Posterior vena cava (tissue), 2 donors: ENCODE measurements at regions not wholly inside any gene's neighbourhood (a gene's known extent, or its start where the extent isn't known, plus 50 kb on each side); places are given as distances from the start of the nearest gene placed in this dataset.
"Not testable (repeated sequence)": the region's sequence is repeated elsewhere in the genome, so short reads cannot be mapped to it uniquely, and the experiment has no call there.

Experiments
- DNase-seq: peaks from one replicate; pipeline ENCODE4 v3.0.0-alpha.2; 2020; ENCODE audit warnings: low spot score
- intact Hi-C, 2 donors: fragments of 100-400 bp; cut with DNase I; formaldehyde crosslinking; loops; one replicate each; pipeline versions ENCODE4 v1.14.1 to v1.14.2; 2022 to 2023
- donor health status: DM: yes; HTN: yes; CAD: no.
- donor health status: DM: yes; HTN: yes; CAD: no.

DNA sequence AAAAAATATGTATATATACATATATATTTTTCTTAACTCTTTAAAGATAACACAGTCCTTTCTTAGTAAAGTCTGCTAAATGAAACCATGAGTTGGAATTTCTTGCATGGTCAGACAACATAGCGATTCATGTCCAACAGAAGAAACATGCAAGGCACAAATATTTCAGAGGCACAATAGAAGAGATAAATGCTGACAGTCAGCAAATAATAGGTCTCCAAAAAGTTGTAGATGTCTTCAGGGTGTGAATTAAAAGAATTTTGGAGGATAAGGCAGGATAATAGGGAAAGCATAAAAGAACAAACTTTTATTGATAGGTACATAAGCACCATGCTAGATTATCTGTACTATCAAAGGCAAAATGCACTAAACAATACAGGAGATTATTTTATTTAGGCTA lies 800.2 kb downstream of the PLCL1 start:
- intact Hi-C loops: no loop called here

DNA sequence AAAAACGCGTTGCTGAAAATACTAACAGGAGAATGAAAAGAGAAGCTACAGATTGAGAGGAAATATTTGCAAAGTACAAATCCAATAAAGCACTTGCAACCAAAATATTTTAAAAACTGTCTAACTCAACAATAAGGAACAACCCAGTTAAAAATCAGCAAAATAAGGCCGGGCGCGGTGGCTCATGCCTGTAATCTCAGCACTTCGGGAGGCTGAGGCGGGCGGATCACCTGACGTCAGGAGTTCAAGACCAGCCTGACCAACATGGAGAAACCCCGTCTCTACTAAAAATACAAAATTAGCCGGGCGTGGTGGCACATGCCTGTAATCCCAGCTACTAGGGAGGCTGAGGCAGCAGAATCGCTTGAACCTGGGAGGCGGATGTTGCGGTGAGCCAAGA lies 798.6 kb downstream of the PLCL1 start:
- DNase-seq, intact Hi-C loops: not testable (repeated sequence)

More for the DNA sequence above, 800.2 kb downstream of the PLCL1 start:
- DNase-seq: no peak

DNA sequence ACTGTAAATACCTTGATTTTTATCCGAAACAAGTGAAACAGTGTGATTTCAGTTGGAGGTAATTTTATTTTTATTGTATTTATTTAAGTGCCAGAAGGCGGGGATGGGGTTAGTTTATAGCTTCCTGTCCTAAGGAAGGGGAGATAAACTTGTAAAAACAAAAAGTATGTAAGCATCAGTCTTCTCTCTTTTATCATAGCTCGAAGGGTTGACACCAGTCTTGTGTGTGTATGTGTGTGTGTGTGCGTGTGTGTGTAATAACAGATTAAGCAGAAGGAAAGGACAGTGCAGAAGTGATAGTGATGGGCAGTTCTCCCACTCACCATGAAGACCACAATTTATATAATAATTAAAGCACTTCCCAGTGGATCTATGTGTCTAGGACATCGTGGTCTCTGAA lies 793.3 kb downstream of the PLCL1 start:
- intact Hi-C loops: no loop called here
- DNase-seq: no peak

DNA sequence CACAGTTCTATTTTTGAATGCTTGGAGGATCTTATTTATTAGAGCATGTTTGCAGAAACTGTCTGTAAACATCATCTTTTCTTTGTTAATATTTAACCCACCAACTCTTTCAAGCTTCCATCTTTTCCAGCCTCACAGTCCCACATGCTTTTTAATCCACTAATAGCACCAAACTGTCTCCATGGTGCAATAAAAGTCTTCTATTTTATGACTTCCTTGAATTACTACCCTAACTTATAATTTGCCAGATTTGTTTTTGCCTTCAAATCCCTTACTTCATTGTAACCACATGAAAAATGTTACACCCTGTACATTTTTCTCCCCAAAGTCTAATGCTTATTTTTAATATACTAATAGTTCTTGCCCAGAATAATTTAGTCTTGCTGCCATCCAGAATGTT lies 792.6 kb downstream of the PLCL1 start:
- intact Hi-C loops: no loop called here
- no peak for DNase-seq

DNA sequence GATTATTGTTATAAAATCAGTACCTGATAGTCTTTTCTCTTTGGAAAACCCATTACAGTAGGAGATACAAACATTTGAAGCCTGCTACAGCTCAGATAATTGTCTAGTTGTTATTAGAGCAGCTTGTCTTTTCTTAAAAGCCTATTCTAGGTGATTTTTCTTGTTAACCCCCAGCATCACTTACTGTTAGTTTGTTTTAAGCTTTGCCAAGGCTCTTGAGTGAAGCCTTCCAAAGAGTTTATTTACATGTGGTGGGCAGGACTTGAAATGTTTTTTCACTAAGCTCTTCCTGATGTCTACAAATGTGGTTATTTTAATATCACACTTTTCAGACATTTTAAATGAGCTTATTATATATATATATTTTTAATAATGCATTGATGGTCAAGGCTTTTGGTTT lies 791.3 kb downstream of the PLCL1 start:
- intact Hi-C loops: no loop called here
- no peak for DNase-seq

DNA sequence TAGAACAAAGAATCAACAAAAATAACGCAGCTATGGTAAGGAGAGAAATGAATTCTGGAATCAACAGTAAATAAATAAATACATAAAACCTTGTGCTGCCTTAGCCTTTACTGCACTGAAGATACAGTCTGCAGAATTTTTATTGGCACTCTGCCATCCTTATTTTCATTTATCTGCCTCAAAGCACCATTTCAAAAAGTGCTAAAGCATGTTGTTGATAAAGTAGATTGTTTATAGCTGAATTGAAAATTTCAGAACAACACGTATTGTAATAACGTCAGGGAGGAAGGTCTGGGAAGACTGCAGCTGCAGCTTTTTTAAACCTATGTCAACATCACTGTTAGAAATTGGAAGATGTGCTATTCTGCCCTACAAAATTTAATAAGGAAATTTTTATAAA lies 787.2 kb downstream of the PLCL1 start:
- intact Hi-C loops: no loop called here
- no peak for DNase-seq

DNA sequence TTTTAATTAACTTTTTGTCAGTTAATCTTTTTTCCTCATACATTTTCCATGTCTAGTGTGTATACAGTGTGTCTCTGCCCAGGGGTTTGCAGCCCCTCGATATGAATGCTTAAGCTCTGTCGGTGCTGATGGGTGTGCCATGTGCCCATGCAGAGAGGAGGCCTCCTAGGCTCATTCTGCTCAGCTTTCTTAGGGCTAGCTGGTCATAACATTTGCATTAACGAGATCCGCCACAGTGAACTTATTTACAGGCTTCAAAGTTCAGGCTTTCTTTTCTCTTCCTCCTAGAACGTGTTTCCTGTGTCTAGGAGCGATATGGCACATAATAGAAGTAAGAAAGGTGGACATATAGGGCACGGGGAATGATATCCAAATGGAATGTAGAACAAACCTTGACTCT lies 783.3 kb downstream of the PLCL1 start:
- DNase-seq: no peak
- intact Hi-C loops: no loop called here

DNA sequence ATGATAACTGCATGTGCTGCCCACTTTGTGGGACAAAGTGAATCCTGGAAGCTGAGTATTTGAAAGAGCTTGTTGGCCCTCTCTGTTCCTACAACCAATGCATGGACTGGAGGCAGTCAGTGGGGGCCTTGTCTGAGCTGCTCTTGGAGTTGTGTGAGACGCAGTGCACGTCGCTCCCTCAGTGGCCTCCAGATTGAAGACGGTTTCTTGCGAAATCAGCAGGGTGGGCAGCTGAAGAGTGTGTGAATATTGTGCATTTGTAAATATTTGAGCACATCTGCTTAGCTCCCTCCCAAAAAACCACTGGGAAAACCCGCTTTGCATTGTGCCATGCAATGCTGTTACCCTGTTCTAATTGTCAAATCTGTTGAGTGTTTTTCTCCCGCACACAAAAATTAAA lies 782.8 kb downstream of the PLCL1 start:
- intact Hi-C loops: no loop called here
- no peak for DNase-seq

DNA sequence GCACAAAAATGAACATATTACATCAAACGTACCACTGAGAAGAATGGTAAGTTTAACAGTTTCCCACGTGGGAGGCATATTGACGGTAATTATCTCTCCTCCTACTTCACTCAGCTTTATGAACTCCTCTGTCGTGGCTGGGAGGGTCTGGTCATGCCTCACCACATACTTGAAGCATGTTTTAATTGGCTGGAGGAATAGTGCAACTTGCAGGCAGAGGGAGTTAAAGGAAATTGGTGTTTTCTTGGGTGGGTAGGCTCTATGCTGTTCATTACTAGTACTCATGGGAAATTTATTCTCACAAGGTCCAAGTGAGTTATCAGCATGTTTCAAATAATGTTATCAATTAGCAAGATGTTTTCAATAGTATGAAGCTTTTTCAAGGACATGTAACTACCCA lies 767.0 kb downstream of the PLCL1 start:
- DNase-seq: no peak
- intact Hi-C loops: no loop called here

DNA sequence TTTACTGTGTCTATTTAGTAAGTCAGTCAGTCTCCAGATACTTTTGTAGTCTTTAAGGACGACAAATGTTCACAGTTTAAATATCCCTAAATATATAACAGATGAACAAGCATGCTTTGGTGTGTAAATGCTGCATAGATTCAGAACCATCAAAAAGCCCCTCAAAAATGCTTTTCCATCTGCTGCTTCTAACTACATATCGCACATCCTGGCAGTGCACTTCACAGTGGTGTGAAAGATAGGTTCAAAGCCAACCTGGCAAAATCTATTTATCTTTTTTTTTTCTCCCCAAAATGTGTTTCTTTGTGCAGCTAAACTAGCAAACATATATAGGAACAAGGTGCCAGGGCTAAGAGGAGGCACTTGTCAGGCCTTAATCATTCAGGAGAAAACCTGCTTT lies 753.8 kb downstream of the PLCL1 start:
- intact Hi-C loops: no loop called here
- DNase-seq: no peak

DNA sequence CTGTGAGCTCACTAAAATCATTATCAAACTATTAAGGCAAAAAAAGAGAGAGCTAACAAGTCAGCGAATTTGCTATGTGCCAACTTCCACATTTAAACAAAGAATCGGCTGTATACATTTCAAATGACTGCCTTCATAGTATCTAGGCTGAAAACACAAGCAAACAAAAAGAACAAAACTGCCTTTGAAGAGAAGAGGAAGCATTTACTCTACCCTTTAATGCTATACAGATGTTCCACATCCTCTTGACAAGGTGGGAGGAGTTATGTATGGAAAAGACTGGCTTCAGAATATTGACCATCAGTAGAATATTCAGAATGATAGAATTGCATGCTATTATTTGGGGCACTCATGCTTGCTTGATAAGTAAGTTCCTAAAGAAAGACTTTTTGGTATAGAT lies 741.7 kb downstream of the PLCL1 start:
- intact Hi-C loops: no loop called here
- no peak for DNase-seq

DNA sequence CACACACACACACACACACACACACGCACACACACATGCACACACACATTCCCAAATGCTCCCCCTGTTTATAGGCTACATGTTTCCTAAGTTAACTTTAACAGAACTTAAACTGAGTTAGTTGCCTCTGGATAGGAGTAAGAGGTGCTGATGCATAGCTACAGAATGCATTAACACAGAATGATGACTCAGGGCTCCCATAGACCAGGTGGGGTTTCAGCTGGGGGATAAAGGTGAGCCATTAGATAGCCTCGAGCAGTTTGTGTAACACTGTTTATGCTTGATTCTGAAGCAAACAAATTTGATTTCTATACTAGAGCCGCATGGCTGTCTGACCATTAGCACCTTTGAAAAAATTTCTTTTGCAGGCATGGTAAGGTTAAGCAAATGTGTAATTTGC lies 741.0 kb downstream of the PLCL1 start:
- intact Hi-C loops: no loop called here
- DNase-seq: no peak

DNA sequence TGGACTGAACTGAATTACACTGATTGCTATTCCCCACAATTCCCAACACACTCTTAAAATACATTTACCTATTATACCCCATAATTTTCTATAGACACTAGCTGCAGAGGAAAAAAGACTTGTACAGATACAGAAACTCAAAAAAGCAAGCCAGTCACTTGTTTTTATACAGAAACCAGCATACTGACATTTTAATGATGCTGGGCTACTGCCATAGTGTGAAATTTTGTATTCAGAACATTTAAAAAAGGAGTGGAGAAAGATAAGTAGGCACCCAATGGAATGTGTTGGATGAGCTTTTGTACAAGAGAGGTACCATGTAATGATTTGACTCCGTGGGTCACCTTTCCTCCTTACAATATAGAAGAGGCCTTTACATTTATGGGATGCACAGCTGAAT lies 740.1 kb downstream of the PLCL1 start:
- intact Hi-C loops: no loop called here
- DNase-seq: no peak

DNA sequence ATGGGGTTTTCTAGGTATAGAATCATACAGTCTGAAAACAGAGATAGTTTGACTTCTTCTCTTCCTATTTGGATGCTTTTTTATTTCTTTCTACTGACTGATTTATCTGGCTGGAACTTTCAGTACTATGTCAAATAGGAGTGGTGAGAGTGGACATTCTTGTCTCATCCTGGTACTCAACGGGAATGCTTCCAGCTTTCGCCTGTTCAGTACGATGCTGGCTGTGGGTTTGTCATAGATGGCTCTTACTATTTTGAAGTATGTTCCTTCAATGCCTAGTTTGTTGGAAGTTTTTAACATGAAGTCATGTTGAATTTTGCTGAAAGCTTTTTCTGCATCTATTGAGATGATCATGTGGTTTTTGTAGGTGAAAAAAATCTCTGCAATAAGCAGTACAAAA lies 730.4 kb downstream of the PLCL1 start:
- intact Hi-C loops: no loop called here
- DNase-seq: no peak

DNA sequence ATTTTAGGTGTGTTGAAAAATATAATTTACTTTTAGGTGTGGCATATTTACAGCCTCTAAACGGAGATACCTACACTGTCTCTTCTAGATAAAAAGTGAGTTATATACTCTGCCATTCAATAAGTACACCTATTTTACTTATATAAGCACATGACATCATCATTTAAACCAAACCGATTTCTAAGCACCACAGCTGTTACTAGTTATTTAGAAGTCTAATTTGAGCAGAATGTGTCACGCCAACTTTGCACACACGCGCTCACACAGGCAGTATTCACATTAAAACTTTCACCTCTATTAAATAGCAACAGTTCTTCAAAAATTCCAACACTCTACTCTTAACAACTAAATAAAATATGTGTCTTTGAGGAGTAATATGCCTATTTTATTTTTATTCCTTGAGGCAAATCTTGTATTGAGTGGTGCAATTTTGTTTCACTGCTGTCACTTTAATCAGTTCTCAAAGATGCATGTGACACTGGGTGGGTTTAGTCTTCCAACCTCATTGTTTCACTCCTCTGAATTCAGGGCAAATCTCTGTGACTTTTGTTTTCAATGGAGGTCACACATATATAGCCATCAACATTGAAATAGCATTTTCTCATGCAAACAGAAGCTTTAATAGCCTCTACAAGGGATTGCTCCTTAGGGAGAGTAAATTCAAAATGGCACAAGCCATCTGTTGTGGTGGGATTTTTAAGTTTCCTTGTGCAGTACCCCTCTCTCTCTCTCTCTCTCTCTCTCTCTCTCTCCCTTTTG lies 721.0 kb downstream of the PLCL1 start:
- intact Hi-C loops: no loop called here
- DNase-seq: no peak

DNA sequence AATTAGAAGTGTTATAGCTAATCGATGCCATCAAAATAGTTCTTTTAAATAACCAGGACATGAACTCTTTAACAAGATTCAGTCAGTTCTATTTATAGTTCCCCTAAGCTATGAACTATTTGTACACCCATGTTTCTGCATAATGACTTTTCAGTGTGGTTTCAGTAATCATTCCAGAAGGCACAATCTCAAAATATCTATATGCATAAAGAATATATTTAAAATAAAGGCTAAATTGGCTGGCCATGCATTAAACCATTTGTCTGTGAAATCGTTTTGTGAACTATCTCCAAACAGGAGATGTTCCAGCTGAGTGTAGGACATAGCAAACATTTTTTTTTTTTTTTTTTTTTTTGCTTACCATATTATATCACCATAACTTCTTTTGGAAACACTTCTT lies 719.3 kb downstream of the PLCL1 start:
- no peak for DNase-seq
- intact Hi-C loops: no loop called here

DNA sequence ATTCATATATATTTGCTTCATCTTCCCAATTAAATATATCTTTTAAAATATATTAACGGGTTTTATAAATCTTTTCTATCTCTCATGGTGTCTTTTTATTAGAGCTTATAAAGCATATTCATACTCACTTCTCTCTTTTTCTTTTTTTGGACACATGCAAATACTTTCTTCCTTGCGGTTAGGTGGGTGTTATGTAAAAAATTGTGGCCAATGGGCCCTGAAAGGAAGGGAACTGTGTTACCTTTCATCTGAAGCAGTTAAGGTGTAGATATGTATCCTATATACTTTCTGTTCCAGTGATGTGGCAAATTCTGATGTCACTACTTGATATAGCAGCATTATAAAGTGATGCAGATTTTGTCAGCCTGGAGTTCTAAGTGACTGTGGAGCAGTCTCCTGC lies 714.5 kb downstream of the PLCL1 start:
- intact Hi-C loops: no loop called here
- DNase-seq: no peak

DNA sequence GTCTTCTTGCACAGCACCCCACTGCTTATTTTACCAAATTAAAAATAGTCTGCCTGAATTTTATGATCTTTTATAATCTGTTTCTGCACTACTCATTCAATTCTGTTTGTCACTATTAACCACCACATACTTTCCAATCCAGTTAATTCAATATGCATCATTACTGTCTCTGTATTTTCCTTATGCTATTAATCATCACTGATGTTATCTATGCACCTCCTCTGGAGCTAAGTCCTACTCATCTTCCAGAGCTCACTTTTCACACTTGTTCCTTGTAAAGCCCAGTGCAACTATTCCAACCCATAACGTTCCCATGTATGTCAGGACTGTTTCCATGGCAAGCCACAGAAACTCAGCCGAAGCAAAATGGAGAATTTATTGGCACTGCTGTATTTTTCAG lies 713.6 kb downstream of the PLCL1 start:
- intact Hi-C loops: no loop called here
- DNase-seq: no peak

DNA sequence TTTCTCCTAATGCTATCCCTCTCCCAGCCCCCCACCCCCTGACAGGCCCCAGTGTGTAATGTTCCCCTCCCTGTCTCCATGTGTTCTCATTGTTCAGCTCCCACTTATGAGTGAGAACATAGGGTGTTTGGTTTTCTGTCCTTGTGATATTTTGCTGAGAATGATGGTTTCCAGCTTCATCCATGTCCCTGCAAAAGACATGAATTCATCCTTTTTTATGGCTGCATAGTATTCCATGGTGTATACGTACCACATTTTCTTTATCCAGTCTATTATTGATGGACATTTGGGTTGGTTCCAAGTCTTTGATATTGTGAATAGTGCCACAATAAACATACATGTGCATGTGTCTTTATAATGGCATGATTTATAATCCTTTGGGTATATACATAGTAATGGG lies 704.2 kb downstream of the PLCL1 start:
- intact Hi-C loops, DNase-seq: not testable (repeated sequence)

DNA sequence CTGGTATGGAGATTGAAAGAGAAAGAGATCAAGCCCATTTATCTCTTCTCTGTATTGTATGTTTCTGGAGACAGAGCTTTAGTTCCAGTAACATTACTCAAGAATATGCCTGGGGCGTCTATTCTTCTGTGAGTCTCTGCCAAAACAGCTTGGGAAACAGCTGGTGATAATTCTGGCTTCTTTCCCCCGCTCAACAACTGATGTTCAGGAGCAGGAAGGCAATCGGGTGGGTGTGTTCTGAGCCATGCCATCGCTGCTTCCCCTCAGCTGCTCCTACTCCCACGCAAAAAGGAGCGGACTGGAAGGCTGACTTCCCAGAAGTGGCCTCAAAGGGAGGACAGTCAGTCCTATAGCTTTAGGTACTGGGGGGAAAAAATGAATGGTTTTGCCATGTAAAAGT lies 695.1 kb downstream of the PLCL1 start:
- DNase-seq: peak; percentile 53
- intact Hi-C loops: no loop called here

DNA sequence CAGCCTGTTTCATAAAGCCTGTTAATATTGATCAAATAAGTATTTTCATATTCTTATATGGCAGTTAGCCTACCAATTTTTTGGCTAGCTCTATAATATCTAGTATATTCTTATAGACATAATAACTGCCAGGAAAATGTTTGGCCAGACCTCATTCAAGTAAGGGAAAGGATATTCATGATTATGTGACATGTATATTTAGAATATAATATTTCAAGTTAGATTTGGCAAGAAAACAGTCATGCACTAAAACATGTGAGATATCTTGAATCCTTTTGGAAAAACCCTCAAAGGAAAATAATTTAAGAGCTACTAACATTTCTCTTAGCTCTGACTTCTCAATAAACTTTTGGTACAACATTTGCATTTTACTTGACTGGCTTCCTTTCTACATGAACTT lies 694.1 kb downstream of the PLCL1 start:
- intact Hi-C loops: no loop called here
- no peak for DNase-seq

DNA sequence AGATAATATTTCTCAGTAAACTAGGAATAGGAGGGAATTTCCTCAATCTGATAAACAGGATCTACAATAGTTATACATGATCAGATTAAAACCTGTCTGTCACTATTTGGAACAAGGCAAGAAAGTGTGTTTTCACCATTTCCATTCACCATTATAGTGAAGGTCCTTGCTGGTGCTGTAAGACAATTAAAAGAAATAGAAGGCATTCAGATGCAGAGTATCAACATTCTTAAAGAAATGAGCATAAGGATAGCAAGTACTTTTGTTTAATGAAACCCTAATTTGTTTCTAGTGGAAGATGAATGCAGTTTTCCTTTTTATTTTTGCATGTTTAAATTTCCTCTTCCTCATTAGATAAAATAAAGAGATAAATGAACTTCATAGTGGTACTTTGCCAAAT lies 693.7 kb downstream of the PLCL1 start:
- intact Hi-C loops: no loop called here
- no peak for DNase-seq
